ENCODE measurements at regions not wholly inside any gene's neighbourhood (a gene's known extent, or its start where the extent isn't known, plus 50 kb on each side); places are given as distances from the start of the nearest gene placed in this dataset.
"Not testable (repeated sequence)": the region's sequence is repeated elsewhere in the genome, so short reads cannot be mapped to it uniquely, and the experiment has no call there.

DNA sequence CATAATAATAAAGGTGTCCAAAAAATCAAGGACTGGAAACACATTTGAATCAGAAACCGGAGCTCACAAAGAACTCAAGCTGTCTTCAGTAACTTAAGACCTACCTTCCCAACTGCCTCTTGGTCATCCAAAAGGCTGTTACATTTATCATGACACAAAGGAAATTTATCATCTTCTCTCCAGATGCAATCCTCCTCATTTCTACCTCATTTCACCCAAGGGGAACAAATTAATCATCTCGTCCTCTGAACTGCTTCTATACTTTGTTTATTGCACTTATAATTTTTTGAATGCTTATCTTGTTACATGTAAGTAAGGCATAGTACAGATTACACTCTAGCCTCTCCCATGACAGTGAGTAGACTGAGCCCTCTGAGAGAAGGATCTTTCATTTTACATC, 105.1 kb upstream of the RGPD4 start:
- no peaks in the 10 kb centered on the region for H3K9me3 ChIP-seq (ENCODE audit: control insufficient read depth, insufficient read depth, low read length)
- no peak overlapping the region for H3K27ac ChIP-seq (ENCODE audit: low read depth, low read length)
- TF ChIP-seq EZH2phosphoT487 (IDR thresholded peaks at IDR 0.05; ENCODE audit: borderline replicate concordance, low read length) (no peak), CTCF (IDR thresholded peaks at IDR 0.05; ENCODE audit: low read depth, low read length, poor library complexity, severe bottlenecking) (no peak)
- no peak overlapping the region for H3K4me3 ChIP-seq (ENCODE audit: low read length)
- no peaks in the 10 kb centered on the region for H3K4me1 ChIP-seq (ENCODE audit: control insufficient read depth, low read length)
- H3K79me2 ChIP-seq (ENCODE audit: control insufficient read depth, low read length) = no peaks in the 10 kb centered on the region
- H3K4me2 ChIP-seq (ENCODE audit: low read length) = no peak overlapping the region
- no peaks in the 10 kb centered on the region for H3F3A ChIP-seq (ENCODE audit: control insufficient read depth, insufficient read depth)
- H3K9me2 ChIP-seq (replicated peaks; ENCODE audit: control insufficient read depth, low read length) = no peaks in the 10 kb centered on the region
- no peaks in the 10 kb centered on the region for H3K36me3 ChIP-seq (ENCODE audit: control insufficient read depth, low read length)
- no peaks in the 10 kb centered on the region for H4K20me1 ChIP-seq (ENCODE audit: control insufficient read depth, insufficient read depth, low read depth, low read length)
- no peaks in the 10 kb centered on the region for H3K27me3 ChIP-seq (ENCODE audit: control insufficient read depth, low read length)

- not testable (repeated sequence) for H3K27ac ChIP-seq (ENCODE audit: low read depth, low read length); H3K4me2 ChIP-seq (ENCODE audit: low read length); H3F3A ChIP-seq (ENCODE audit: control insufficient read depth, insufficient read depth); H3K27me3 ChIP-seq (ENCODE audit: control insufficient read depth, low read length); H4K20me1 ChIP-seq (ENCODE audit: control insufficient read depth, insufficient read depth, low read depth, low read length); H3K9me2 ChIP-seq (replicated peaks; ENCODE audit: control insufficient read depth, low read length); H3K4me1 ChIP-seq (ENCODE audit: control insufficient read depth, low read length); H3K79me2 ChIP-seq (ENCODE audit: control insufficient read depth, low read length); H3K4me3 ChIP-seq (ENCODE audit: low read length); H3K36me3 ChIP-seq (ENCODE audit: control insufficient read depth, low read length); H3K9me3 ChIP-seq (ENCODE audit: control insufficient read depth, insufficient read depth, low read length)
These were observed 100.9 kb upstream of the RGPD4 start for GRCh38 chr2:107725824-107726223.

GRCh38 chr2:107727318-107727717, 99.4 kb upstream of the RGPD4 start:
- no peaks in the 10 kb centered on the region for H4K20me1 ChIP-seq (ENCODE audit: control insufficient read depth, insufficient read depth, low read depth, low read length)
- H3K79me2 ChIP-seq (ENCODE audit: control insufficient read depth, low read length) = no peaks in the 10 kb centered on the region
- H3K27me3 ChIP-seq (ENCODE audit: control insufficient read depth, low read length) = no peaks in the 10 kb centered on the region
- H3K9me2 ChIP-seq (replicated peaks; ENCODE audit: control insufficient read depth, low read length) = no peaks in the 10 kb centered on the region
- no peak overlapping the region for H3K4me2 ChIP-seq (ENCODE audit: low read length)
- no peak overlapping the region for H3K4me3 ChIP-seq (ENCODE audit: low read length)
- H3K9me3 ChIP-seq (ENCODE audit: control insufficient read depth, insufficient read depth, low read length) = no peaks in the 10 kb centered on the region
- H3K27ac ChIP-seq (ENCODE audit: low read depth, low read length) = no peak overlapping the region
- H3F3A ChIP-seq (ENCODE audit: control insufficient read depth, insufficient read depth) = no peaks in the 10 kb centered on the region
- H3K36me3 ChIP-seq (ENCODE audit: control insufficient read depth, low read length) = no peaks in the 10 kb centered on the region
- TF ChIP-seq CTCF (IDR thresholded peaks at IDR 0.05; ENCODE audit: low read depth, low read length, poor library complexity, severe bottlenecking) = no peak
- TF ChIP-seq EZH2phosphoT487 (IDR thresholded peaks at IDR 0.05; ENCODE audit: borderline replicate concordance, low read length) = no peak
- H3K4me1 ChIP-seq (ENCODE audit: control insufficient read depth, low read length) = no peaks in the 10 kb centered on the region

DNA sequence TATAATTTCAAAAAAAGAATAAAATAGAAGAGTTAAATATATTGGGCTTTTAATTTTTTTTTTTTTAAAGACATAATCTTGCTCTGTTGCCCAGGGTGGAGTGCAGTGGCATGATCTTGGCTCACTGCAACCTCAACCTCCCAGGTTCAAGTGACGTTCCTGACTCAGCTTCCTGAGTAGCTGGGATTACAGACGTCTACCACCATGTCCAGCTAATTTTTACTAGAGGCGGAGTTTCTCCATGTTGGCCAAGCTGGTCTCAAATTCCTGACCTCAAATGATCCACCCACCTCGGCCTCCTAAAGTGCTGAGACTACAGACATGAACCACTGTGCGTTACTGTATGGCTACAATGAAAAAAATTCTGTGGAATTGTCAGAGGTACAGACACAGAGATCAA, 98.1 kb upstream of the RGPD4 start:
- no peak overlapping the region for H3K4me2 ChIP-seq (ENCODE audit: low read length)
- no peaks in the 10 kb centered on the region for H3F3A ChIP-seq (ENCODE audit: control insufficient read depth, insufficient read depth)
- TF ChIP-seq EZH2phosphoT487 (IDR thresholded peaks at IDR 0.05; ENCODE audit: borderline replicate concordance, low read length) = no peak
- TF ChIP-seq CTCF (IDR thresholded peaks at IDR 0.05; ENCODE audit: low read depth, low read length, poor library complexity, severe bottlenecking) = no peak
- no peaks in the 10 kb centered on the region for H3K4me1 ChIP-seq (ENCODE audit: control insufficient read depth, low read length)
- no peaks in the 10 kb centered on the region for H3K9me2 ChIP-seq (replicated peaks; ENCODE audit: control insufficient read depth, low read length)
- H3K36me3 ChIP-seq (ENCODE audit: control insufficient read depth, low read length) = no peaks in the 10 kb centered on the region
- no peaks in the 10 kb centered on the region for H3K79me2 ChIP-seq (ENCODE audit: control insufficient read depth, low read length)
- no peaks in the 10 kb centered on the region for H3K9me3 ChIP-seq (ENCODE audit: control insufficient read depth, insufficient read depth, low read length)
- no peaks in the 10 kb centered on the region for H3K27me3 ChIP-seq (ENCODE audit: control insufficient read depth, low read length)
- no peaks in the 10 kb centered on the region for H4K20me1 ChIP-seq (ENCODE audit: control insufficient read depth, insufficient read depth, low read depth, low read length)
- no peak overlapping the region for H3K27ac ChIP-seq (ENCODE audit: low read depth, low read length)
- H3K4me3 ChIP-seq (ENCODE audit: low read length) = no peak overlapping the region
